ENCODE measurements at regions not wholly inside any gene's neighbourhood (a gene's known extent, or its start where the extent isn't known, plus 50 kb on each side); places are given as distances from the start of the nearest gene placed in this dataset.

- TF ChIP-seq CTCF (conservative IDR thresholded peaks at IDR 0.05; ENCODE audit: low read depth, low read length) (no peak), EZH2 (IDR thresholded peaks at IDR 0.05; ENCODE audit: borderline replicate concordance, low read depth, low read length, poor library complexity, severe bottlenecking) (no peak)
These were observed 404.2 kb upstream of the RNF32 start for GRCh38 chr7:156236181-156236889.
